IMR-90 (cell line): ENCODE measurements at regions not wholly inside any gene's neighbourhood (a gene's known extent, or its start where the extent isn't known, plus 50 kb on each side); places are given as distances from the start of the nearest gene placed in this dataset.
A peak's percentile ranks its signal among the peaks of the same experiment; 100 is the strongest.

Experiments used
- ATAC-seq: fragments of 200-7000 bp; cut with Tn5 transposase; 2 replicates; pipeline ENCODE4 v1.9.1; 2020; ENCODE audit warnings: low read depth, mild to moderate bottlenecking, moderate library complexity
- BruUV-seq: library from RNA; stranded (reverse); fragments of 400-500 nt; replicated peaks from 2 replicates; lab custom pipeline; 2021; lab: Mats Ljungman, UMichigan
- CTCF ChIA-PET: fragments of 300-600 bp; formaldehyde crosslinking; extraction: SDS; loops from one replicate; lab custom pipeline; 2021; ENCODE audit warnings: antibody characterized with exemption; lab: Yijun Ruan, JAX
- POLR2A ChIA-PET: fragments of 300-600 bp; sonication (Branson Sonifier 250); formaldehyde crosslinking; loops from one replicate; lab custom pipeline; 2022; ENCODE audit warnings: antibody characterized with exemption; ENCODE audit not compliant: unreplicated experiment; lab: Charles Lee
- DNase-seq: peaks from one replicate; pipeline ENCODE4 v3.0.0; 2013
- H2AFZ ChIP-seq: replicated peaks from 2 replicates; pipeline ENCODE3; 2013; ENCODE audit warnings: low read length, mild to moderate bottlenecking; ENCODE audit not compliant: poor library complexity
- H2AK5ac ChIP-seq: 2 replicates; pipeline ENCODE4 v1.6.1; 2013; ENCODE audit warnings: low read depth, low read length, inconsistent platforms
- H2AK9ac ChIP-seq: replicated peaks from 2 replicates; pipeline ENCODE3; 2013; ENCODE audit warnings: mild to moderate bottlenecking, low read depth, low read length, moderate library complexity; ENCODE audit not compliant: poor library complexity
- H2BK120ac ChIP-seq: 2 replicates; pipeline ENCODE4 v1.6.1; 2013; ENCODE audit warnings: low read depth, low read length, inconsistent platforms
- H2BK15ac ChIP-seq: 3 replicates; pipeline ENCODE4 v1.6.1; 2013; ENCODE audit warnings: low read depth, low read length, inconsistent platforms
- H2BK20ac ChIP-seq: 2 replicates; pipeline ENCODE4 v1.6.1; 2013; ENCODE audit warnings: low read depth, mild to moderate bottlenecking, inconsistent platforms, low read length, moderate library complexity
- H2BK5ac ChIP-seq: 2 replicates; pipeline ENCODE4 v1.6.1; 2013; ENCODE audit warnings: mild to moderate bottlenecking, low read depth, low read length, inconsistent platforms; ENCODE audit not compliant: poor library complexity, severe bottlenecking
- H3K14ac ChIP-seq: replicated peaks from 2 replicates; pipeline ENCODE4 v1.6.1; 2013; ENCODE audit warnings: low read depth, low read length, inconsistent platforms
- H3K18ac ChIP-seq: 2 replicates; pipeline ENCODE4 v1.6.1; 2013; ENCODE audit warnings: low read depth, low read length, control low read depth
- H3K23ac ChIP-seq: 2 replicates; pipeline ENCODE4 v1.6.1; 2013; ENCODE audit warnings: low read depth, low read length, inconsistent platforms
- H3K27ac ChIP-seq: 2 replicates; pipeline ENCODE4 v1.5.1; 2013; ENCODE audit warnings: mild to moderate bottlenecking, control low read depth, low read length; ENCODE audit not compliant: insufficient read depth
- H3K27me3 ChIP-seq: 2 replicates; pipeline ENCODE4 v1.6.1; 2013; ENCODE audit warnings: low read length; ENCODE audit not compliant: control insufficient read depth, insufficient read depth
- H3K36me3 ChIP-seq: 2 replicates; pipeline ENCODE4 v1.6.1; 2013; ENCODE audit warnings: low read length, mixed read lengths; ENCODE audit not compliant: control insufficient read depth, insufficient read depth
- H3K4ac ChIP-seq: 2 replicates; pipeline ENCODE4 v1.6.1; 2013; ENCODE audit warnings: low read depth, low read length, inconsistent platforms
- H3K4me1 ChIP-seq: 2 replicates; pipeline ENCODE4 v1.6.1; 2013; ENCODE audit warnings: low read length, mixed read lengths; ENCODE audit not compliant: control insufficient read depth, insufficient read depth
- H3K4me2 ChIP-seq: 2 replicates; pipeline ENCODE4 v1.6.1; 2013; ENCODE audit warnings: low read depth, mild to moderate bottlenecking, control low read depth, low read length, moderate library complexity
- H3K4me3 ChIP-seq: 2 replicates; pipeline ENCODE4 v1.5.1; 2013; ENCODE audit warnings: low read depth, mild to moderate bottlenecking, control low read depth, low read length, moderate library complexity; ENCODE audit not compliant: insufficient read depth
- H3K56ac ChIP-seq: 2 replicates; pipeline ENCODE4 v1.6.1; 2013; ENCODE audit warnings: low read length, inconsistent platforms; ENCODE audit not compliant: insufficient read depth; ENCODE audit errors: extremely low read depth
- H3K79me1 ChIP-seq, 2 experiments: 2 replicates each; pipeline ENCODE4 v1.6.1; 2013; ENCODE audit warnings: low read length in 2 of 2, inconsistent platforms in 1 of 2, low read depth in 1 of 2
- H3K9ac ChIP-seq: 2 replicates; pipeline ENCODE4 v1.6.1; 2013; ENCODE audit warnings: low read depth, low read length, control low read depth
- H3K9me1 ChIP-seq: 2 replicates; pipeline ENCODE4 v1.6.1; 2013; ENCODE audit warnings: low read length, inconsistent platforms; ENCODE audit not compliant: insufficient read depth
- H3K9me3 ChIP-seq: 2 replicates; pipeline ENCODE4 v1.6.1; 2013; ENCODE audit warnings: low read length; ENCODE audit not compliant: control insufficient read depth, insufficient read depth
- H4K20me1 ChIP-seq: 2 replicates; pipeline ENCODE4 v1.6.1; 2013; ENCODE audit warnings: low read length, inconsistent platforms; ENCODE audit not compliant: insufficient read depth
- H4K5ac ChIP-seq: 2 replicates; pipeline ENCODE4 v1.6.1; 2013; ENCODE audit warnings: mild to moderate bottlenecking, low read depth, low read length, control low read depth
- H4K8ac ChIP-seq, 2 experiments: 2 replicates each; pipeline ENCODE4 v1.6.1; 2013; ENCODE audit warnings: low read depth in 2 of 2, low read length in 2 of 2, control low read depth in 1 of 2, inconsistent platforms in 1 of 2
- H4K91ac ChIP-seq: 2 replicates; pipeline ENCODE4 v1.6.1; 2013; ENCODE audit warnings: low read depth, low read length, inconsistent platforms; ENCODE audit not compliant: insufficient read depth
- BHLHE40 ChIP-seq: fragments of 150-350 bp; IDR thresholded peaks from 2 replicates; pipeline ENCODE4 v1.6.1; 2016; ENCODE audit warnings: mild to moderate bottlenecking, low read depth, low read length
- CEBPB ChIP-seq: IDR thresholded peaks from 2 replicates; pipeline ENCODE4 v1.6.1; 2012; ENCODE audit warnings: low read depth, low read length, improper control_type of control experiment
- CHD1 ChIP-seq: IDR thresholded peaks from 2 replicates; pipeline ENCODE4 v1.6.1; 2012; ENCODE audit warnings: low read depth, low read length, improper control_type of control experiment
- CTCF ChIP-seq: conservative IDR thresholded peaks from 2 replicates; pipeline ENCODE4 v1.5.1; 2012; ENCODE audit warnings: mild to moderate bottlenecking, low read depth, low read length, improper control_type of control experiment
- ELK1 ChIP-seq: fragments of 150-350 bp; IDR thresholded peaks from 2 replicates; pipeline ENCODE4 v1.6.1; 2016; ENCODE audit warnings: low read depth, mild to moderate bottlenecking, low read length, moderate library complexity, borderline replicate concordance
- FOS ChIP-seq: fragments of 150-350 bp; IDR thresholded peaks from 2 replicates; pipeline ENCODE4 v1.6.1; 2016; ENCODE audit warnings: low read depth, low read length
- MAFK ChIP-seq: IDR thresholded peaks from 2 replicates; pipeline ENCODE4 v1.6.1; 2012; ENCODE audit warnings: low read depth, low read length, improper control_type of control experiment
- MAZ ChIP-seq: IDR thresholded peaks from 2 replicates; pipeline ENCODE4 v1.6.1; 2012; ENCODE audit warnings: low read depth, mild to moderate bottlenecking, low read length, improper control_type of control experiment, moderate library complexity, borderline replicate concordance
- MXI1 ChIP-seq: IDR thresholded peaks from 2 replicates; pipeline ENCODE4 v1.6.1; 2012; ENCODE audit warnings: low read depth, mild to moderate bottlenecking, low read length, moderate library complexity, borderline replicate concordance
- NFE2L2 ChIP-seq: fragments of 150-350 bp; IDR thresholded peaks from 2 replicates; pipeline ENCODE4 v1.6.1; 2016; ENCODE audit warnings: low read depth, mild to moderate bottlenecking, low read length
- POLR2A ChIP-seq: IDR thresholded peaks from 2 replicates; pipeline ENCODE4 v1.6.1; 2012; ENCODE audit warnings: mild to moderate bottlenecking, low read depth, low read length
- RAD21 ChIP-seq: IDR thresholded peaks from 2 replicates; pipeline ENCODE4 v1.6.1; 2012; ENCODE audit warnings: low read length, improper control_type of control experiment
- RCOR1 ChIP-seq: IDR thresholded peaks from 2 replicates; pipeline ENCODE4 v1.6.1; 2012; ENCODE audit warnings: mild to moderate bottlenecking, low read length, improper control_type of control experiment; ENCODE audit not compliant: insufficient replicate concordance
- RFX5 ChIP-seq: IDR thresholded peaks from 2 replicates; pipeline ENCODE4 v1.8.0; 2012; ENCODE audit warnings: low read depth, mild to moderate bottlenecking, low read length, moderate library complexity
- SMC3 ChIP-seq: fragments of 150-350 bp; IDR thresholded peaks from 2 replicates; pipeline ENCODE4 v1.6.1; 2016; ENCODE audit warnings: low read depth, mild to moderate bottlenecking, antibody characterized with exemption, low read length, moderate library complexity
- USF2 ChIP-seq: fragments of 150-350 bp; IDR thresholded peaks from 2 replicates; pipeline ENCODE4 v1.6.1; 2017; ENCODE audit warnings: mild to moderate bottlenecking, antibody characterized with exemption, low read length, low read depth
- WGBS, 2 experiments: methylation state at CpG; one replicate each; pipeline versions ENCODE4 v1.1.5 to v1.1.7; 2013; ENCODE audit warnings: missing lambda C conversion rate in 2 of 2; ENCODE audit not compliant: insufficient read length in 1 of 2; ENCODE audit errors: extremely low coverage in 2 of 2; 5-methylcytosine and 5-hydroxymethylcytosine counted together
- dilution Hi-C: fragments of 300-500 bp; cut with HindIII; formaldehyde crosslinking; loops from one replicate; pipeline ENCODE4 v1.14.3; 2018; ENCODE audit warnings: low sequenced_read_pairs; ENCODE audit not compliant: unreplicated experiment
- in situ Hi-C: fragments of 300-500 bp; cut with MboI; formaldehyde crosslinking; loops from 3 replicates; pipeline ENCODE4 v1.14.3; 2019; ENCODE audit warnings: low sequenced_read_pairs, inconsistent platforms, mixed read lengths
- intact Hi-C: fragments of 100-400 bp; cut with micrococcal nuclease; formaldehyde crosslinking; loops from 2 replicates; pipeline ENCODE4 v1.10.0; 2022

GRCh38 chr6:105760746-105761145, 325.4 kb upstream of the PRDM1 start:
- H4K8ac ChIP-seq = 0 out of 4 replicates have a peak overlapping the region, but pooled peaks of 1 of the 2 experiments have one; percentile 36
- no peaks in the 10 kb centered on the region for H3K79me1 ChIP-seq
- CTCF ChIA-PET = no interaction called here
- BruUV-seq = no TSS peak
- DNase-seq = no peak
- no peaks in the 10 kb centered on the region for H3K27me3 ChIP-seq
- intact Hi-C loops = no loop called here
- H2BK20ac ChIP-seq = no peak overlapping the region; the same call in 1 of the 2 replicates
- no peaks in the 10 kb centered on the region for H4K20me1 ChIP-seq
- no peak overlapping the region for H3K9ac ChIP-seq
- no peak overlapping the region; the same call in 1 of the 2 replicates for H3K18ac ChIP-seq
- no peak overlapping the region for H3K23ac ChIP-seq
- H3K4ac ChIP-seq = no peak overlapping the region
- H2AK5ac ChIP-seq = no peak overlapping the region
- H2BK15ac ChIP-seq = no peak overlapping the region
- H3K9me1 ChIP-seq = peaks cover 3% of the 10 kb centered on the region; the same call in 1 of the 2 replicates
- no peak for ATAC-seq
- H3K4me3 ChIP-seq = no peak overlapping the region
- H3K4me2 ChIP-seq = no peak overlapping the region
- no peak overlapping the region for H3K14ac ChIP-seq
- no peak overlapping the region for H2BK120ac ChIP-seq
- no peak overlapping the region for H2AK9ac ChIP-seq
- POLR2A ChIA-PET = no interaction called here
- no peak overlapping the region; the same call in 1 of the 2 replicates for H4K5ac ChIP-seq
- no peak overlapping the region for H3K56ac ChIP-seq
- no peak overlapping the region for H4K91ac ChIP-seq
- no peaks in the 10 kb centered on the region for H3K36me3 ChIP-seq
- in situ Hi-C loops = no loop called here
- TF ChIP-seq RCOR1 = no peak
- TF ChIP-seq POLR2A = no peak
- TF ChIP-seq FOS = no peak
- no peak for TF ChIP-seq CEBPB
- no peak for TF ChIP-seq MAFK
- no peak for TF ChIP-seq NFE2L2
- no peak for TF ChIP-seq BHLHE40
- no peak for TF ChIP-seq MAZ
- no peak for TF ChIP-seq RFX5
- no peak for TF ChIP-seq USF2
- no peak for TF ChIP-seq RAD21
- TF ChIP-seq CHD1 = no peak
- TF ChIP-seq CTCF = no peak
- no peak for TF ChIP-seq MXI1
- no peak for TF ChIP-seq ELK1
- no peak for TF ChIP-seq SMC3
- H2BK5ac ChIP-seq = peak overlapping the region; percentile 58
- H3K9me3 ChIP-seq = no peaks in the 10 kb centered on the region
- peaks cover 7% of the 10 kb centered on the region; the same call in 1 of the 2 replicates for H3K4me1 ChIP-seq
- H2AFZ ChIP-seq = no peak overlapping the region
- no CpG with 5 or more reads among the region's 3 CpGs for WGBS, 2 experiments
- H3K27ac ChIP-seq = no peak overlapping the region
- dilution Hi-C loops = no loop called here
